H1 (cell line): ENCODE measurements at regions not wholly inside any gene's neighbourhood (a gene's known extent, or its start where the extent isn't known, plus 50 kb on each side); places are given as distances from the start of the nearest gene placed in this dataset.

Experiments used
- CTCF ChIA-PET: fragments of 300-600 bp; sonication (Branson Sonifier 250); formaldehyde crosslinking; loops from one replicate; lab custom pipeline; 2021; ENCODE audit not compliant: partially characterized antibody; lab: Charles Lee
- POLR2A ChIA-PET: fragments of 300-600 bp; sonication (Branson Sonifier 250); formaldehyde crosslinking; loops from one replicate; lab custom pipeline; 2021; ENCODE audit warnings: inconsistent platforms; ENCODE audit not compliant: partially characterized antibody; lab: Charles Lee
- DNase-seq, 2 experiments: peaks; one replicate each; pipeline versions ENCODE4 v3.0.0 to v3.0.0-alpha.2; 2010 to 2022; ENCODE audit warnings: low spot score in 2 of 2, low read depth in 1 of 2, mixed read lengths in 1 of 2
- FAIRE-seq: peaks from 2 replicates; lab custom pipeline; 2011; peaks lifted over from hg19 to GRCh38; lab: Jason Lieb, UNC
- H2AFZ ChIP-seq: 2 replicates; pipeline ENCODE4 v1.8.1; 2012; ENCODE audit warnings: low read length, inconsistent platforms
- H2AK5ac ChIP-seq: 2 replicates; pipeline ENCODE4 v1.6.1; 2013; ENCODE audit warnings: low read depth, low read length
- H2BK120ac ChIP-seq: replicated peaks from 2 replicates; pipeline ENCODE3; 2013; ENCODE audit warnings: low read depth, low read length, inconsistent platforms
- H2BK12ac ChIP-seq: 2 replicates; pipeline ENCODE4 v1.6.1; 2013; ENCODE audit warnings: low read depth, low read length
- H2BK15ac ChIP-seq: 2 replicates; pipeline ENCODE4 v1.6.1; 2013; ENCODE audit warnings: low read length
- H2BK20ac ChIP-seq: 2 replicates; pipeline ENCODE4 v1.6.1; 2013; ENCODE audit warnings: low read length
- H2BK5ac ChIP-seq: 2 replicates; pipeline ENCODE4 v1.6.1; 2013; ENCODE audit warnings: low read depth, low read length
- H3K14ac ChIP-seq: 2 replicates; pipeline ENCODE4 v1.6.1; 2013; ENCODE audit warnings: inconsistent platforms; ENCODE audit not compliant: insufficient read length
- H3K18ac ChIP-seq: 2 replicates; pipeline ENCODE4 v1.6.1; 2013; ENCODE audit warnings: low read length; ENCODE audit errors: extremely low read depth
- H3K23ac ChIP-seq: 2 replicates; pipeline ENCODE4 v1.6.1; 2013; ENCODE audit warnings: inconsistent platforms; ENCODE audit not compliant: insufficient read length
- H3K23me2 ChIP-seq: 2 replicates; pipeline ENCODE4 v1.6.1; 2013; ENCODE audit warnings: low read depth, low read length
- H3K27ac ChIP-seq: 2 replicates; pipeline ENCODE4 v1.6.1; 2011; ENCODE audit warnings: low read depth, low read length, inconsistent platforms
- H3K27me3 ChIP-seq, 4 experiments: replicated peaks in 1 of 4; 1 replicate in 1 of 4; 2 replicates in 3 of 4; pipeline versions ENCODE4 v1.6.1 to v1.8.1; 2011 to 2013; ENCODE audit warnings: low read length in 3 of 4, mild to moderate bottlenecking in 3 of 4, inconsistent platforms in 2 of 4, mixed read lengths in 2 of 4, moderate library complexity in 1 of 4; ENCODE audit not compliant: control insufficient read depth in 3 of 4, insufficient read depth in 3 of 4; ENCODE audit errors: extremely low read depth in 1 of 4
- H3K36me3 ChIP-seq, 4 experiments: 2 replicates each; pipeline versions ENCODE4 v1.6.1 to v1.8.1; 2011 to 2013; ENCODE audit warnings: mild to moderate bottlenecking in 4 of 4, low read length in 3 of 4, moderate library complexity in 2 of 4, control low read depth in 1 of 4, inconsistent platforms in 1 of 4; ENCODE audit not compliant: insufficient read depth in 4 of 4, control insufficient read depth in 2 of 4
- H3K4ac ChIP-seq: replicated peaks from 2 replicates; pipeline ENCODE3; 2013; ENCODE audit warnings: low read length, low read depth, mixed read lengths, inconsistent platforms; ENCODE audit not compliant: insufficient read length
- H3K4me1 ChIP-seq, 4 experiments: replicated peaks in 1 of 4; 1 replicate in 1 of 4; 2 replicates in 3 of 4; pipeline versions ENCODE4 v1.6.1 to v1.8.1; 2011 to 2013; ENCODE audit warnings: low read length in 3 of 4, inconsistent platforms in 2 of 4, mixed read lengths in 1 of 4; ENCODE audit not compliant: insufficient read depth in 4 of 4, control insufficient read depth in 3 of 4
- H3K4me2 ChIP-seq, 2 experiments: 2 replicates each; pipeline versions ENCODE4 v1.6.1 to v1.8.1; 2011 to 2013; ENCODE audit warnings: low read depth in 2 of 2, low read length in 2 of 2, control low read depth in 1 of 2, inconsistent platforms in 1 of 2, mild to moderate bottlenecking in 1 of 2; ENCODE audit not compliant: insufficient read depth in 1 of 2
- H3K4me3 ChIP-seq, 4 experiments: fragments of 200-600, 300-600 bp in 1 of 4; sonication (generic), shearing (Covaris generic), sonication (Bioruptor Twin) in 1 of 4; 2 replicates each; pipeline versions ENCODE4 v1.5.1 to v1.8.1; 2011 to 2016; ENCODE audit warnings: low read length in 4 of 4, low read depth in 3 of 4, control low read depth in 2 of 4, inconsistent platforms in 2 of 4, mild to moderate bottlenecking in 2 of 4, mixed read lengths in 1 of 4, moderate library complexity in 1 of 4; ENCODE audit not compliant: insufficient read depth in 2 of 4; ENCODE audit errors: extremely low read depth in 1 of 4
- H3K56ac ChIP-seq: replicated peaks from 2 replicates; pipeline ENCODE3; 2013; ENCODE audit warnings: low read depth, mild to moderate bottlenecking, mixed read lengths, low read length, inconsistent platforms; ENCODE audit not compliant: insufficient read length
- H3K79me1 ChIP-seq: 2 replicates; pipeline ENCODE4 v1.6.1; 2013; ENCODE audit warnings: low read depth, low read length, control low read depth
- H3K79me2 ChIP-seq, 2 experiments: 2 replicates each; pipeline versions ENCODE4 v1.6.1 to v1.8.1; 2012 to 2013; ENCODE audit warnings: low read length in 2 of 2, mild to moderate bottlenecking in 2 of 2, inconsistent platforms in 1 of 2; ENCODE audit not compliant: insufficient read depth in 2 of 2, control insufficient read depth in 1 of 2
- H3K9ac ChIP-seq, 4 experiments: replicated peaks in 1 of 4; 1 replicate in 1 of 4; 2 replicates in 3 of 4; pipeline versions ENCODE4 v1.6.1 to v1.8.1; 2011 to 2013; ENCODE audit warnings: low read depth in 3 of 4, low read length in 3 of 4, control low read depth in 2 of 4, mild to moderate bottlenecking in 2 of 4, moderate library complexity in 2 of 4, inconsistent platforms in 1 of 4; ENCODE audit errors: extremely low read depth in 1 of 4
- H3K9me3 ChIP-seq, 2 experiments: 2 replicates each; pipeline versions ENCODE4 v1.6.1 to v1.8.1; 2012 to 2013; ENCODE audit warnings: mild to moderate bottlenecking in 2 of 2, moderate library complexity in 2 of 2, control low read depth in 1 of 2, inconsistent platforms in 1 of 2, low read depth in 1 of 2, low read length in 1 of 2, mixed read lengths in 1 of 2; ENCODE audit not compliant: insufficient read depth in 2 of 2
- H4K20me1 ChIP-seq, 2 experiments: replicated peaks in 1 of 2; 2 replicates each; pipeline versions ENCODE3 to v1.8.1; 2011 to 2013; ENCODE audit warnings: inconsistent platforms in 2 of 2, low read length in 2 of 2, mild to moderate bottlenecking in 1 of 2; ENCODE audit not compliant: insufficient read depth in 2 of 2, control insufficient read depth in 1 of 2
- H4K5ac ChIP-seq: 2 replicates; pipeline ENCODE4 v1.6.1; 2013; ENCODE audit warnings: low read length, low read depth, mixed read lengths, inconsistent platforms; ENCODE audit not compliant: insufficient read length
- H4K8ac ChIP-seq: 2 replicates; pipeline ENCODE4 v1.8.0; 2013; ENCODE audit warnings: mild to moderate bottlenecking, moderate library complexity, low read length, inconsistent platforms; ENCODE audit not compliant: insufficient read depth; ENCODE audit errors: extremely low read depth
- H4K91ac ChIP-seq: replicated peaks from 2 replicates; pipeline ENCODE3; 2013; ENCODE audit warnings: low read length, mixed read lengths, inconsistent platforms; ENCODE audit not compliant: insufficient read length
- RAD21 ChIP-seq, 2 experiments: IDR thresholded peaks in 1 of 2; conservative IDR thresholded peaks in 1 of 2; 2 replicates each; pipeline ENCODE4 v1.6.1; 2011; ENCODE audit warnings: low read depth in 2 of 2, low read length in 2 of 2, improper control_type of control experiment in 1 of 2, inconsistent platforms in 1 of 2, mild to moderate bottlenecking in 1 of 2, moderate library complexity in 1 of 2
- SRF ChIP-seq: IDR thresholded peaks from 2 replicates; pipeline ENCODE4 v1.6.1; 2011; ENCODE audit warnings: mild to moderate bottlenecking, low read depth, low read length, moderate library complexity
- WGBS, 2 experiments: shearing (Covaris generic) in 1 of 2; methylation state at CpG; one replicate each; pipeline versions ENCODE4 v1.1.6 to v1.1.7; 2013 to 2015; ENCODE audit warnings: low lambda C conversion rate in 2 of 2, mixed read lengths in 2 of 2, inconsistent platforms in 1 of 2, low coverage in 1 of 2, missing lambda C conversion rate in 1 of 2; ENCODE audit not compliant: insufficient replicate concordance in 2 of 2, insufficient coverage in 1 of 2, insufficient read length in 1 of 2; ENCODE audit errors: extremely low coverage in 1 of 2, missing lambda C conversion rate in 1 of 2; 5-methylcytosine and 5-hydroxymethylcytosine counted together

DNA sequence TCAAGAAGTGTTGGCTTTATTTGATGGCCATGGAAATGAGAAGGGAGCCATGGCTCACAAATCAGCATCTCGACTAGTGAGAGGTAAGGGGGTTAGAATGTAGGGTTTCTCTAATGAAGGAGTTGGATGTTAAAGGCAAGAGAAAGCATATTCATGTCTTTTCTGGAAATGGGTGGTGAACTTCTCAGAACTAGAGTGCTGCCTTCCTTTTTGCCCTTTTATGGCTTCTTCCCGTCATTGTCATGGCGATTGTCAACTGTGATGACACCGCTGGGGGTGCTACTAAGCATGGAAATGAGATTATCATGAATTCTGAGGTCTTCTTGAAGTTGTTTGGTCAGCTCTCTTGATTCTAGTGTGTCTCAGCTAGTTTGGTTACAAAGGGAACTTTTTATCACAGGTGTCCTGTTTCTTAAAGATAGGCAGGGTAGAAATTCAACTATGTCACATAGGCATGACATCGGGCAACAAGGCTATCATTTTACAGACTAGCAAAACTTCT is 180.4 kb downstream of the LIG4 start:
- no peaks in the 10 kb centered on the region for H3K36me3 ChIP-seq
- POLR2A ChIA-PET: no interaction called here
- H2AK5ac ChIP-seq: no peak overlapping the region
- peaks cover 0 to 9% (median 0%) of the 10 kb centered on the region in 4 experiments; a peak in 1 of 7 replicates for H3K4me1 ChIP-seq
- H4K8ac ChIP-seq: no peak overlapping the region
- no peaks in the 10 kb centered on the region for H3K27me3 ChIP-seq
- no peak overlapping the region for H4K5ac ChIP-seq
- H3K9me3 ChIP-seq: no peaks in the 10 kb centered on the region
- no peak overlapping the region for H2BK12ac ChIP-seq
- H3K56ac ChIP-seq: no peak overlapping the region
- H3K4ac ChIP-seq: no peak overlapping the region
- no peak overlapping the region for H4K91ac ChIP-seq
- H3K23me2 ChIP-seq: no peaks in the 10 kb centered on the region
- no peak overlapping the region for H3K14ac ChIP-seq
- H3K79me1 ChIP-seq: no peaks in the 10 kb centered on the region
- H3K79me2 ChIP-seq: no peaks in the 10 kb centered on the region
- no peak for DNase-seq
- no peak overlapping the region for H2BK15ac ChIP-seq
- no peak overlapping the region for H3K18ac ChIP-seq
- no peak overlapping the region for H2AFZ ChIP-seq
- H2BK5ac ChIP-seq: no peak overlapping the region
- no peak overlapping the region for H2BK120ac ChIP-seq
- no peak overlapping the region for H3K4me3 ChIP-seq
- no peak for FAIRE-seq
- CTCF ChIA-PET: no interaction called here
- TF ChIP-seq RAD21 (IDR thresholded peaks at IDR 0.05 in 1 of 2, conservative IDR thresholded peaks at IDR 0.05 in 1 of 2; ENCODE audit: low read depth in 2 of 2, low read length in 2 of 2) (no peak), SRF (peak; percentile 87)
- H3K27ac ChIP-seq: no peak overlapping the region
- H3K23ac ChIP-seq: no peak overlapping the region
- 93% methylated on average over 5 of the region's 5 CpGs; no CpG with 5 or more reads in 1 of the 2 experiments for WGBS, 2 experiments
- no peak overlapping the region for H3K9ac ChIP-seq
- H3K4me2 ChIP-seq: no peak overlapping the region
- H2BK20ac ChIP-seq: no peak overlapping the region
- H4K20me1 ChIP-seq: no peaks in the 10 kb centered on the region
